Esophagus mucosa (tissue), 1 donor: ENCODE measurements at regions not wholly inside any gene's neighbourhood (a gene's known extent, or its start where the extent isn't known, plus 50 kb on each side); places are given as distances from the start of the nearest gene placed in this dataset.
"Not testable (repeated sequence)": the region's sequence is repeated elsewhere in the genome, so short reads cannot be mapped to it uniquely, and the experiment has no call there.

Source experiments
- ATAC-seq: fragments of 200-7000 bp; cut with Tn5 transposase; one replicate; pipeline ENCODE4 v1.9.1; 2020
- donor health status: DM: yes; HTN: yes; CAD: no.

- no peak for ATAC-seq
Measured at GRCh38 chr10:125266966-125267365, 106.6 kb upstream of the CTBP2 start.

- ATAC-seq: no peak
Measured at GRCh38 chr10:125266541-125266940, 106.2 kb upstream of the CTBP2 start.

- ATAC-seq: peak; percentile 7
Measured at GRCh38 chr10:125265579-125265955, 105.2 kb upstream of the CTBP2 start.

GRCh38 chr10:125264757-125265578 lies 104.6 kb upstream of the CTBP2 start:
- peak; percentile 70 for ATAC-seq

GRCh38 chr10:125264091-125264490 lies 103.7 kb upstream of the CTBP2 start:
- no peak for ATAC-seq

GRCh38 chr10:125263551-125263950 lies 103.2 kb upstream of the CTBP2 start:
- peak; percentile 68 for ATAC-seq

- no peak for ATAC-seq
Measured at GRCh38 chr10:125262920-125263319, 102.6 kb upstream of the CTBP2 start.

GRCh38 chr10:125262409-125262808 lies 102.0 kb upstream of the CTBP2 start:
- no peak for ATAC-seq

- ATAC-seq: no peak
Measured at GRCh38 chr10:125261491-125262186, 101.3 kb upstream of the CTBP2 start.

GRCh38 chr10:125260260-125260659 lies 99.9 kb upstream of the CTBP2 start:
- no peak for ATAC-seq

GRCh38 chr10:125259651-125260050 lies 99.3 kb upstream of the CTBP2 start:
- ATAC-seq: no peak

GRCh38 chr10:125258676-125259075 lies 98.3 kb upstream of the CTBP2 start:
- ATAC-seq: no peak

- no peak for ATAC-seq
Measured at GRCh38 chr10:125257521-125258108, 97.3 kb upstream of the CTBP2 start.

GRCh38 chr10:125256026-125256425 lies 95.7 kb upstream of the CTBP2 start:
- ATAC-seq: no peak

- no peak for ATAC-seq
Measured at GRCh38 chr10:125252937-125253336, 92.6 kb upstream of the CTBP2 start.

GRCh38 chr10:125250834-125251233 lies 90.5 kb upstream of the CTBP2 start:
- ATAC-seq: not testable (repeated sequence)

GRCh38 chr10:125249948-125250347 lies 89.6 kb upstream of the CTBP2 start:
- ATAC-seq: no peak

GRCh38 chr10:125248489-125248888 lies 88.1 kb upstream of the CTBP2 start:
- ATAC-seq: no peak

GRCh38 chr10:125247576-125247975 lies 87.2 kb upstream of the CTBP2 start:
- no peak for ATAC-seq

GRCh38 chr10:125243532-125244253 lies 83.3 kb upstream of the CTBP2 start:
- no peak for ATAC-seq

- ATAC-seq: no peak
Measured at GRCh38 chr10:125238682-125239081, 78.3 kb upstream of the CTBP2 start.

GRCh38 chr10:125236091-125236490 lies 75.7 kb upstream of the CTBP2 start:
- no peak for ATAC-seq
